Mammary epithelial cell (primary cell): ENCODE measurements at regions not wholly inside any gene's neighbourhood (a gene's known extent, or its start where the extent isn't known, plus 50 kb on each side); places are given as distances from the start of the nearest gene placed in this dataset.

Experiments
- CTCF ChIP-seq, 2 donors: IDR thresholded peaks in 1 of 2; conservative IDR thresholded peaks in 1 of 2; 2 replicates each; pipeline ENCODE4 v1.5.1; 2011 to 2012; ENCODE audit warnings: inconsistent platforms in 2 of 2, low read length in 2 of 2, mild to moderate bottlenecking in 2 of 2, control low read depth in 1 of 2, low read depth in 1 of 2; ENCODE audit not compliant: insufficient read depth in 1 of 2; ENCODE audit errors: extremely low read depth in 1 of 2
- EZH2 ChIP-seq: IDR thresholded peaks from 2 replicates; pipeline ENCODE4 v1.6.1; 2012; ENCODE audit warnings: low read length, inconsistent platforms, borderline replicate concordance

GRCh38 chr5:172564188-172564587 is 76.9 kb upstream of the NEURL1B start:
- no peak for TF ChIP-seq CTCF (conservative IDR thresholded peaks at IDR 0.05 in 1 of 2, IDR thresholded peaks at IDR 0.05 in 1 of 2; ENCODE audit: extremely low read depth in 1 of 2, insufficient read depth in 1 of 2, low read depth in 1 of 2, low read length in 2 of 2)
- TF ChIP-seq EZH2 = no peak
